ENCODE measurements at regions not wholly inside any gene's neighbourhood (a gene's known extent, or its start where the extent isn't known, plus 50 kb on each side); places are given as distances from the start of the nearest gene placed in this dataset.
A peak's percentile ranks its signal among the peaks of the same experiment; 100 is the strongest.
"Not testable (repeated sequence)": the region's sequence is repeated elsewhere in the genome, so short reads cannot be mapped to it uniquely, and the experiment has no call there.

GRCh38 chr14:30193845-30194501 lies 266.3 kb upstream of the PRKD1 start:
- no peak overlapping the region for H3K4me3 ChIP-seq (ENCODE audit: low read length)
- no peak for TF ChIP-seq CTCF (conservative IDR thresholded peaks at IDR 0.05; ENCODE audit: low read length)
- peak; percentile 96 for DNase-seq (ENCODE audit: low read depth)

GRCh38 chr14:30194741-30195148 lies 267.1 kb upstream of the PRKD1 start:
- TF ChIP-seq CTCF (conservative IDR thresholded peaks at IDR 0.05; ENCODE audit: low read length): no peak
- no peak overlapping the region for H3K4me3 ChIP-seq (ENCODE audit: low read length)
- DNase-seq (ENCODE audit: low read depth): peak; percentile 92

GRCh38 chr14:30195941-30196340 lies 268.3 kb upstream of the PRKD1 start:
- no peak overlapping the region for H3K4me3 ChIP-seq (ENCODE audit: low read length)
- peak; percentile 81 for DNase-seq (ENCODE audit: low read depth)
- no peak for TF ChIP-seq CTCF (conservative IDR thresholded peaks at IDR 0.05; ENCODE audit: low read length)

DNA sequence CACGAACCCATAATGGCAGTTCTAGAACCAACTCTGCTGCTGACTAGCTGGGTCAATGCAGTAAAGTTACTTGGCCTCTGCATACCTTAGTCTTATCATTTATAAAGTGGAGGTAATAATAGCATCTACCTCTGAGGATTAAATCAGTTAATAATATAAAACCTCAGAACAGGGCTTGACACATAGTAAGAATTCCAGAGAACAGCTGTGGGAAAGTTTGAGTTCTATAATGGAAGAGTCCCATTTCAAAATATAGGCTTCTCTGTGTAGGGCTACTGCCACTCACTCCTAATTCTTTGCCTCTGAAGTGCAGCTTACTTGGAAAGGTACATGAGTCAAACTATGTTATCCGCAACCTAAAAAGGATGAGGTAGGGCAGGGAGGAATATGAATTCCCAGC lies 269.2 kb upstream of the PRKD1 start:
- no peak for DNase-seq (ENCODE audit: low read depth)
- TF ChIP-seq CTCF (conservative IDR thresholded peaks at IDR 0.05; ENCODE audit: low read length): no peak
- H3K4me3 ChIP-seq (ENCODE audit: low read length): no peak overlapping the region

DNA sequence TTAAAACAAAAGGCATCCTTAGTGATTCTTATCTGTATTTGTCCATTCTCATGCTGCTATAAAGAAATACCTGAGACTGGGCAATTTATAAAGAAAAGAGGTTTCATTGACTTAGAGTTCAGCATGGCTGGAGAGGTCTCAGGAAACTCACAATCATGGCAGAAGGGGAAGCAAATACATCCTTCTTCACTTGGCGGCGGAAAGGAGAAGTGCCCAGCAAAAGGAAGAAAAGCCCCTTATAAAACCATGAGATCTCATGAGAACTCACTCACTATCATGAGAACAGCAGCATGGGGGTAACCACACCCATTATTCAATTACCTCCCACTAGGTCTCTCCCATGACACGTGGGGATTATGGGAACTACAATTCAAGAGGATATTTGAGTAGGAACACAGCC lies 271.1 kb upstream of the PRKD1 start:
- not testable (repeated sequence) for H3K4me3 ChIP-seq (ENCODE audit: low read length); DNase-seq (ENCODE audit: low read depth)

DNA sequence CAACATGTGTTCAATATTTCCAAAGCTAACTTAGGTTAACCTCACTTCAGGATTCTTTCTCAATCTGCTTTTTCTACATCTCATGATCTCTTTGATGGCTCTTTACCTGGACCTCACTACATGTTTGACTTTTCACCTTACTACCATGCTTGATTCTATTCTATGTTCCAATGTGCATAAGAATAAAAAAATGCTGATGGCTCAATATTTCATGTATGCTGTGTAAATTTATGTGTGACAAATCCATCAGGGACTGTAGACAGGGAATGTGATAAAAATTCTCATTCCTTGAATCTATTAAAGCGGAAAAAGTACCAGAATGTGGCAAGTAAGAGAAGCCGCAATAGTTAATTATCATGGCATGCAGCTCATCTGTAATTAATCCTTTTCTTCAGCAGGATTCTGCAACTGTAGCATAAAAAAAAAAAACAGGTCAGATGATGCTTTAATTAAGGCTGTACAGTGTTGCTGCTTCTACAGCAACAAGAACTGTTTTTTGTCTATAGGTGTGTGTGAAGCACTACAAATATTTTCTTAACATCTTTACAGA lies 276.9 kb upstream of the PRKD1 start:
- no peak for DNase-seq (ENCODE audit: low read depth)
- no peak overlapping the region for H3K4me3 ChIP-seq (ENCODE audit: low read length)
- no peak for TF ChIP-seq CTCF (conservative IDR thresholded peaks at IDR 0.05; ENCODE audit: low read length)

DNA sequence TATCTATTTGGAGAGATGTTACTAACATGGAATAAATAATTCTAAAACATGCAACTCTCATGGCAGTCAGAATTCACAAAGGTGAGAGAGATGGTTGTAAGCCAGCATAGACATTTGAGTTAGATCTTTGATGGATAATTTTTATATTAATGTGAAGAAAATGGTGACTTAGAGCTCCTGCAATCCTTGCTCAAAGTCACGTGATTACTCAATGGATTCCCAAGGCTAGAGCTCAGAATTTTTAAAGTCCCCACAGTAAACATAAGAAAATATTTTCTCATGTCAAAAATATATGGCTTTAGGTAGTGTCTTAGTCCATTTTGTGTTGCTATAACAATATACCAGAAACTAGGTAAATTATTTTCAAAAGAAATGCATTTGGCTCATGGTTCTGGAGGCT lies 281.5 kb upstream of the PRKD1 start:
- TF ChIP-seq CTCF (conservative IDR thresholded peaks at IDR 0.05; ENCODE audit: low read length): no peak
- DNase-seq (ENCODE audit: low read depth): no peak
- H3K4me3 ChIP-seq (ENCODE audit: low read length): no peak overlapping the region
